ENCODE measurements at regions not wholly inside any gene's neighbourhood (a gene's known extent, or its start where the extent isn't known, plus 50 kb on each side); places are given as distances from the start of the nearest gene placed in this dataset.

DNA sequence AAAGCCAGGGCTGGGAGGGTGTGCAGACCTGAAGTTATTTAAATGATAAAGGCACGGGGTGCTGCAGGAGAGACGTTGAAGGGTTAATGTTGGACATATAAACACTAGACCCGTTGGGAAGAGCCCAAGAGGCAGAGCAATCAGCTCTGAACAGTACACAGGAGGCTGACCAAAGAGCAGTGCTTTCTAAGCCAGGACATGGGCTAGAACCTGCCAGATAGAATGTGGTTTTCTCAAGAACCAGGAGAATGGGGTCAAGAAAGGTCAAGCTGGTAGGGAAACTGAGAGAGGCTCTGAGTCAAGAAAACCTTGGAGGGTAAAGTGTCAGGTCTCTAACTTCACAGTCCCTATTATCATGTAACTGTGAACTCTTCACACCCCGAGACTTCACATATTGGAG, 143.2 kb upstream of the EEA1 start:
- TF ChIP-seq POLR2AphosphoS5 (IDR thresholded peaks at IDR 0.05; ENCODE audit: borderline replicate concordance, low read depth, low read length) (no peak), EZH2 (IDR thresholded peaks at IDR 0.05) (no peak), FOXP2 (optimal IDR thresholded peaks at IDR 0.05; ENCODE audit: control extremely low read depth, extremely low read length, insufficient read depth) (no peak)
